ENCODE measurements at regions not wholly inside any gene's neighbourhood (a gene's known extent, or its start where the extent isn't known, plus 50 kb on each side); places are given as distances from the start of the nearest gene placed in this dataset.
A peak's percentile ranks its signal among the peaks of the same experiment; 100 is the strongest.

GRCh38 chr10:59099481-59099880 is 77.0 kb upstream of the PHYHIPL start:
- Histone ChIP-seq H3K27me3 (replicated peaks; ENCODE audit: insufficient read depth) (no peaks in the 10 kb centered on the region), H3K27ac (peak overlapping the region in 1 of 2 donors; percentile 22), H3K4me1 (ENCODE audit: control insufficient read depth in 1 of 2, low read depth in 2 of 2) (peaks cover 12 to 19% of the 10 kb centered on the region in 2 donors), H3K9me3 (no peaks in the 10 kb centered on the region), H3K36me3 (no peaks in the 10 kb centered on the region), H3K4me3 (no peak overlapping the region)
- no peak for ATAC-seq (ENCODE audit: insufficient number of reproducible peaks, low FRiP score, low read depth)
- no peak for DNase-seq (ENCODE audit: low spot score)
- TF ChIP-seq CTCF (IDR thresholded peaks at IDR 0.05) = no peak

GRCh38 chr10:59102394-59102793 is 74.0 kb upstream of the PHYHIPL start:
- ATAC-seq (ENCODE audit: insufficient number of reproducible peaks, low FRiP score, low read depth) (no peak), DNase-seq (ENCODE audit: low spot score) (no peak)
- Histone ChIP-seq H3K27me3 (replicated peaks; ENCODE audit: insufficient read depth) (no peaks in the 10 kb centered on the region), H3K4me3 (no peak overlapping the region), H3K36me3 (no peaks in the 10 kb centered on the region), H3K27ac (no peak overlapping the region), H3K4me1 (ENCODE audit: control insufficient read depth in 1 of 2, low read depth in 2 of 2) (peaks cover 12 to 19% of the 10 kb centered on the region in 2 donors), H3K9me3 (no peaks in the 10 kb centered on the region)
- no peak for TF ChIP-seq CTCF (IDR thresholded peaks at IDR 0.05)

GRCh38 chr10:59104186-59104585 is 72.3 kb upstream of the PHYHIPL start:
- H3K4me1 ChIP-seq (ENCODE audit: control insufficient read depth in 1 of 2, low read depth in 2 of 2) = peaks cover 3 to 5% of the 10 kb centered on the region in 2 donors
- ATAC-seq (ENCODE audit: insufficient number of reproducible peaks, low FRiP score, low read depth) (no peak), DNase-seq (ENCODE audit: low spot score) (no peak)
- H3K36me3 ChIP-seq = no peaks in the 10 kb centered on the region
- H3K27ac ChIP-seq = no peak overlapping the region
- no peaks in the 10 kb centered on the region for H3K27me3 ChIP-seq (replicated peaks; ENCODE audit: insufficient read depth)
- no peak overlapping the region for H3K4me3 ChIP-seq
- H3K9me3 ChIP-seq = no peaks in the 10 kb centered on the region
- no peak for TF ChIP-seq CTCF (IDR thresholded peaks at IDR 0.05)

DNA sequence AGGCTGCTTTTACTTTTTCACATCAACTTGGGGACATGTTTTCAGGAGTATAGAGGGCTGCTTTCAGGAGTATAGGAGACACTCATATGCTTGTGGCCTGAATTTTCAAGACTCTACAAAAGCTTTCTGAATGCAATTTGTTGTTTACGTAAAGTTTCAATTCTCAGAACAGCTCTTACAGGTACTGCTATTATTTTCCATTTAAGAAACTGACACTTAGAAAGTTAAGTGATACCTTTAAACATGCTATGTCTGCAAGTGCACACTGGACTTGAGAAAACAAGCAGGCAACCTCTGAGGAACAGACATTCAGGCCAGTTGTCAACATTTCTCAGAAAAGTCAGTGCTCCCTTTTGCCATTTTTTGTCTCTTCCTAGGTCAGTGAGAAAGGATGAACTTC is 70.0 kb upstream of the PHYHIPL start:
- no peaks in the 10 kb centered on the region for H3K36me3 ChIP-seq
- no peaks in the 10 kb centered on the region for H3K4me1 ChIP-seq (ENCODE audit: control insufficient read depth in 1 of 2, low read depth in 2 of 2)
- no peak overlapping the region for H3K4me3 ChIP-seq
- no peak for ATAC-seq (ENCODE audit: insufficient number of reproducible peaks, low FRiP score, low read depth)
- no peaks in the 10 kb centered on the region for H3K27me3 ChIP-seq (replicated peaks; ENCODE audit: insufficient read depth)
- H3K27ac ChIP-seq = no peak overlapping the region
- no peak for TF ChIP-seq CTCF (IDR thresholded peaks at IDR 0.05)
- H3K9me3 ChIP-seq = no peaks in the 10 kb centered on the region
- DNase-seq (ENCODE audit: low spot score) = no peak

GRCh38 chr10:59107147-59107546 is 69.3 kb upstream of the PHYHIPL start:
- DNase-seq (ENCODE audit: low spot score) (no peak), ATAC-seq (ENCODE audit: insufficient number of reproducible peaks, low FRiP score, low read depth) (no peak)
- no peaks in the 10 kb centered on the region for H3K4me1 ChIP-seq (ENCODE audit: control insufficient read depth in 1 of 2, low read depth in 2 of 2)
- H3K4me3 ChIP-seq = no peak overlapping the region
- no peaks in the 10 kb centered on the region for H3K9me3 ChIP-seq
- no peak overlapping the region for H3K27ac ChIP-seq
- no peak for TF ChIP-seq CTCF (IDR thresholded peaks at IDR 0.05)
- no peaks in the 10 kb centered on the region for H3K27me3 ChIP-seq (replicated peaks; ENCODE audit: insufficient read depth)
- H3K36me3 ChIP-seq = no peaks in the 10 kb centered on the region
